GM10847 (cell line): ENCODE measurements at regions not wholly inside any gene's neighbourhood (a gene's known extent, or its start where the extent isn't known, plus 50 kb on each side); places are given as distances from the start of the nearest gene placed in this dataset.

Experiments used
- POLR2A ChIP-seq: IDR thresholded peaks from 2 replicates; pipeline ENCODE4 v1.6.1; 2011; ENCODE audit not compliant: insufficient read length; ENCODE audit errors: extremely low read depth

DNA sequence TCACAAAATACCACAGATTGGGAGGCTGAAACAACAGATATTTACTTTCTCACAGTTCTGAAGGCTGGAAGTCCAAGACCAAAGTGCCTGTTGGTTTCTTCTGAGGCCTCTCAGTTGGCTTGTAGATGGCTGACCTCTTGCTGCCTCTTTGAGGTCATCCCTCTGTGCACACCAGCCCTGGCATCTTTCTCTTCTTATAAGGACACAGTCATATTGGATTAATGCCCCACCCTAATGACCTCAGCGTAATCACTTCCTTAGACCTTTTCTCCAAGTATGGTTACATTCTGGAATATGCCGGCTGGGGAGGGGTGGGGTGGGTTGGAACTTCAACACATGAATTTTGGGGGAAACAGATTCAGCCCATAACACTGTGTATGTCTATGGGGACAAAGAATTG is 116.2 kb upstream of the LNX1 start:
- no peak for TF ChIP-seq POLR2A

GRCh38 chr4:53706422-53707032 is 115.2 kb upstream of the LNX1 start:
- TF ChIP-seq POLR2A, result no peak

DNA sequence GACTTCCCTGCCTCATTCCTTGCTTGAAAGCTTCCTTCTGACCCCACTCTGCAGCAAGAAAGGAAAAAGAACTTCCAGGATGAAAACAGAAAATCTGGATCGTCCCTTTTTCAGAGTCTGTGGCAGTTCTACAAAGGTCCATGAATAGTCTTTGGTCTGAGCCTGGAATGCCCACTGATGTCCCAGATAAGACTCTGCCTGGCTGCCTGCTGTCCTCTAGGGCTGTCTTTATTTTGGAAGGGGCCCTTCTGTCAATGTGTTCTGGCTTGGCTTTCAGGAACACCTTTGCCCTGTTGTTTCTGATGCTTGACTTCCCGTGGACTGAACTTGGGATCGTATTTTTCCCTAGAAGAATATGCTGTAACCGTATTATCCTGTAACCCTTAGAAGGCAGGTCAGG is 114.7 kb upstream of the LNX1 start:
- no peak for TF ChIP-seq POLR2A

GRCh38 chr4:53705151-53705764 is 114.0 kb upstream of the LNX1 start:
- TF ChIP-seq POLR2A, result no peak

- TF ChIP-seq POLR2A, result no peak
Measured at GRCh38 chr4:53704329-53704728, 113.0 kb upstream of the LNX1 start.

- TF ChIP-seq POLR2A, result no peak
Measured at GRCh38 chr4:53703267-53703655, 112.0 kb upstream of the LNX1 start.

DNA sequence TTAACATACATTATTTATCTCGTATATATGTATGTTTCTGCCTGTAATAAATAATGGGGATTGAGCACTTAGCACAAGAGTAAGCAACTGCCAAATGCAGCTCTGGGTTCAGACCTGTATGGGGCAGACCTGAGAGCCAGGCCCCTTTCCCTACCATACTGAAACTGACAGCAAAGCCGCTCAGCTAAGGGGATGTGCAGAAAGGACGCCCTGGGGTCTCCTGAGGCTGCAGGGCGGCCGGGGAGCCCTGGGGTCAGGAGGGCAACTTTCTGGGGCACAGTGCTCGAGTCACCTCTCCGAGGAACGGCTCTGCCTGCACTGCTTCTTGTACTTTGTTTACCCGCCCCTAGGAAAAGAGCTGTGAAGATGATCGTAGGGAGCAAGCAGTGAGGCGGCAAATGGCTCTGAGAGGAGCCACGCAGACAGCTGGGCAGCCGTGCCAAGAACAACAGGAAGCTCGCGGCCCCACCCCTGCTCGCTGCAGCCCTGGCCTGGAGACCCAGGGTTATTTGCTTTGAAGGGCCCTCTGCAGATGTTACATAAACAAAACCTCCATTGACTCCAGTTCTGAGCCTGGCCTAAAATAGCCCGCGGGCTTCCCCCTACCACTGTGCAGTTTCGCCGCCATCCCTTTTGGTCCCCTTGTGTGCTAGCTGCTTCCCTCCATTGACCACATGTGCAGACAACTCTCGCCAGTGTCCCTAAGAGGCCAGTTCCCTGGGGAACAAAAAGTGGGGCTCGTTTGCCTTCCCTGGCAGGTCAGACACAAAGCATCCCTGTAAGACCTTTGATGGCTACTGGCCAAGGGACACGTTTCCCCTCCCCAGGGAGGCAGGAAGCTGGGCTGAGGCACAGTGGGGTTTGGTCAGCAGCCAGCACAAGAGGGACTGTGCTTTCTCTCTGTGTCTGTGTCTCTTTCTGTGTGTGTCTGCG is 111.3 kb upstream of the LNX1 start:
- TF ChIP-seq POLR2A, result peak; percentile 15

DNA sequence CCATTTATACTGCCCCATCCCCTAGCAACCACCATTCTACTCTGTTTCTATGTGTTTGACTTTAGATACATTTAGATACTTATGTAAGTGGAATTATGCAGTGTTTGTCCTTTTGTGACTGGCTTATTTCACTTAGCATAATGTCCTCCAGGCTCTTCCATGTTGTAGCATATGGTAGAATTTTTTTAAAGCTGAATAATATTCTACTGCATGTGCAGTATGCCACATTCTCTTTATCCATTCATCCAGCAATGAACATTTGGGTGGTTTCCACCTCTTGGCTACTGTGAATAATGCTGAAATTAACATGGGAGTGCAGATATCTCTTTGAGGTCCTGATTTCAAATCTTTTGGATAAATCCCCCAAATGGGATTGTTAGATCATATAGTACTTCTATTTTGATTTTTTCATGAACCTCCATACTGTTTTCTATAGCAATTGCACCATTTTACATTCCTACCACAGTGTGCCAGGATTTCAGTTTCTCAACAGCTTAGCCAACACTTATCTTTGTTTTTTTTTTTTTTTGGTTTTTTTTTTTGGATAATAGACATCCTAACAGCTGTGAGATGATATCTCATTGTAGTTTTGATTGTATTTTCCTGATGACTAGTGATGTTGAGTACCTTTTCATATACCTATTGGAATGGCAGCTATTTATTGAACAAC is 105.9 kb upstream of the LNX1 start:
- no peak for TF ChIP-seq POLR2A

- no peak for TF ChIP-seq POLR2A
Measured at GRCh38 chr4:53695540-53696463, 104.5 kb upstream of the LNX1 start.

DNA sequence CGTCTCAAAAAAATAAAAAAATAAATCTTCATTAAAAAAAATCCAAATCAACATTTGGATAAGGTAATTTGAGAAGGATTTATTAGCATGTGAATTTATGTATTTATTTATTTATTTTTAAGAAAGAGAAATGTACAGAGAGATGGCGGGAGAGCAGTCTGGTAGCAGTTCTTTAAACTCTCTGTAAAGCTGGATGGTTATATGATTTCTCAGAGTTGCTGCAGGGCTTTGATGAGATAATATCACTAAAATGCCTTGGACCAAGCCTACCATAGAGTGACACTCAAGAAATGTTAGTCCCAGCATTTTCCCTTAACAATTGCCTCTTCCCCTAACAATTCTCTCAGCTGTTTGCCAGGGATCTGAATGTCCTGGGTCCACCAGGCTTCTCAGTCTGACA is 103.4 kb upstream of the LNX1 start:
- TF ChIP-seq POLR2A, result no peak

- no peak for TF ChIP-seq POLR2A
Measured at GRCh38 chr4:53693909-53694308, 102.6 kb upstream of the LNX1 start.

- TF ChIP-seq POLR2A, result no peak
Measured at GRCh38 chr4:53693408-53693807, 102.1 kb upstream of the LNX1 start.

GRCh38 chr4:53688186-53688790 is 97.0 kb upstream of the LNX1 start:
- TF ChIP-seq POLR2A, result no peak

DNA sequence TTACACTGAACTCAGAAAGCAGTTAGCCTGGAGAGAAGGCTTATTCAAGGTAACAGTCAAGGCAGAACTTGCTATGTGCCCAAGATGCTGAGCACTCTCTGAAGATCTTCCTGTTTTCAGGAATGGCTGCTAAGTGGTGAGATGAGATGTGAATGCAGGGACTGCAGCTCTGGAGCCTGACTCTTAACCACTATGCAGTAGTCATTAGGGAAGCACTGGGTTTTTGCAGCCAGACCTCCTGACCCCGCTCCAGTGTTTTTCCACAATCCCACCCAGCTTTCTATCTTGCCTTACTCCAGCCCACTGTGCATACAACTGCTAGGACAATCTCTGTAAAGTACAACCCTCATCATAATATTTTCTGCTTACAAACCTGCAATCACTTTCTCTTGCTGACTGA is 95.2 kb upstream of the LNX1 start:
- TF ChIP-seq POLR2A, result no peak
